PFSK-1 (cell line): ENCODE measurements at regions not wholly inside any gene's neighbourhood (a gene's known extent, or its start where the extent isn't known, plus 50 kb on each side); places are given as distances from the start of the nearest gene placed in this dataset.

Experiments
- FOXP2 ChIP-seq: optimal IDR thresholded peaks from 2 replicates; pipeline ENCODE3; 2011; ENCODE audit warnings: borderline replicate concordance, control low read depth, inconsistent platforms; ENCODE audit not compliant: insufficient read depth; ENCODE audit errors: extremely low read length, extremely low read depth
- POLR2AphosphoS5 ChIP-seq: IDR thresholded peaks from 2 replicates; pipeline ENCODE4 v1.6.1; 2012; ENCODE audit warnings: low read depth, mild to moderate bottlenecking, control low read depth, low read length, moderate library complexity
- SIN3A ChIP-seq: IDR thresholded peaks from 2 replicates; pipeline ENCODE4 v1.6.1; 2012; ENCODE audit warnings: mild to moderate bottlenecking, low read length, moderate library complexity, borderline replicate concordance; ENCODE audit not compliant: insufficient read depth
- TAF1 ChIP-seq: IDR thresholded peaks from 2 replicates; pipeline ENCODE4 v1.6.1; 2012; ENCODE audit warnings: low read length, control low read depth, borderline replicate concordance; ENCODE audit not compliant: insufficient read depth
- TF ChIP-seq, protein P1 (sequence below), 2 experiments: IDR thresholded peaks; 2 replicates each; pipeline versions ENCODE4 v1.6.1 to v1.8.0; 2011 to 2012; ENCODE audit warnings: low read depth in 2 of 2, low read length in 2 of 2, control low read depth in 1 of 2, inconsistent platforms in 1 of 2, mild to moderate bottlenecking in 1 of 2, moderate library complexity in 1 of 2; ENCODE audit not compliant: insufficient read depth in 1 of 2

DNA sequence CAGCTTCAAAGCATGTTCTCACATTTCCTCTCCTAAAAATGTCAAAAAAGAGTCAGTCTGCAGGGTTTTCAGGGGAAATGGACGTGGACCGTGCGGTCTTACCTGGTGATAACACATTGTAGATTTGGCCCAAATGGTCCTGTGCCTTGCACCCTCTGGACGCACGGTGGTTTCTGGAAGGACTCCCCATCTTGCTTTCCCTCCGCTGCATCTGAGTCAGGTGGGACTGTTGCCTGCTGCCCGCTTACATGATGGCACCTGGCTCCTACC lies 1290.1 kb downstream of the TBC1D22A start:
- TF ChIP-seq TAF1, result no peak
- TF ChIP-seq FOXP2, result no peak
- no peak for TF ChIP-seq SIN3A
- TF ChIP-seq POLR2AphosphoS5, result no peak
- TF ChIP-seq, protein P1, sequence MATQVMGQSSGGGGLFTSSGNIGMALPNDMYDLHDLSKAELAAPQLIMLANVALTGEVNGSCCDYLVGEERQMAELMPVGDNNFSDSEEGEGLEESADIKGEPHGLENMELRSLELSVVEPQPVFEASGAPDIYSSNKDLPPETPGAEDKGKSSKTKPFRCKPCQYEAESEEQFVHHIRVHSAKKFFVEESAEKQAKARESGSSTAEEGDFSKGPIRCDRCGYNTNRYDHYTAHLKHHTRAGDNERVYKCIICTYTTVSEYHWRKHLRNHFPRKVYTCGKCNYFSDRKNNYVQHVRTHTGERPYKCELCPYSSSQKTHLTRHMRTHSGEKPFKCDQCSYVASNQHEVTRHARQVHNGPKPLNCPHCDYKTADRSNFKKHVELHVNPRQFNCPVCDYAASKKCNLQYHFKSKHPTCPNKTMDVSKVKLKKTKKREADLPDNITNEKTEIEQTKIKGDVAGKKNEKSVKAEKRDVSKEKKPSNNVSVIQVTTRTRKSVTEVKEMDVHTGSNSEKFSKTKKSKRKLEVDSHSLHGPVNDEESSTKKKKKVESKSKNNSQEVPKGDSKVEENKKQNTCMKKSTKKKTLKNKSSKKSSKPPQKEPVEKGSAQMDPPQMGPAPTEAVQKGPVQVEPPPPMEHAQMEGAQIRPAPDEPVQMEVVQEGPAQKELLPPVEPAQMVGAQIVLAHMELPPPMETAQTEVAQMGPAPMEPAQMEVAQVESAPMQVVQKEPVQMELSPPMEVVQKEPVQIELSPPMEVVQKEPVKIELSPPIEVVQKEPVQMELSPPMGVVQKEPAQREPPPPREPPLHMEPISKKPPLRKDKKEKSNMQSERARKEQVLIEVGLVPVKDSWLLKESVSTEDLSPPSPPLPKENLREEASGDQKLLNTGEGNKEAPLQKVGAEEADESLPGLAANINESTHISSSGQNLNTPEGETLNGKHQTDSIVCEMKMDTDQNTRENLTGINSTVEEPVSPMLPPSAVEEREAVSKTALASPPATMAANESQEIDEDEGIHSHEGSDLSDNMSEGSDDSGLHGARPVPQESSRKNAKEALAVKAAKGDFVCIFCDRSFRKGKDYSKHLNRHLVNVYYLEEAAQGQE (IDR thresholded peaks at IDR 0.05; ENCODE audit: insufficient read depth in 1 of 2, low read depth in 2 of 2, low read length in 2 of 2), result no peak

DNA sequence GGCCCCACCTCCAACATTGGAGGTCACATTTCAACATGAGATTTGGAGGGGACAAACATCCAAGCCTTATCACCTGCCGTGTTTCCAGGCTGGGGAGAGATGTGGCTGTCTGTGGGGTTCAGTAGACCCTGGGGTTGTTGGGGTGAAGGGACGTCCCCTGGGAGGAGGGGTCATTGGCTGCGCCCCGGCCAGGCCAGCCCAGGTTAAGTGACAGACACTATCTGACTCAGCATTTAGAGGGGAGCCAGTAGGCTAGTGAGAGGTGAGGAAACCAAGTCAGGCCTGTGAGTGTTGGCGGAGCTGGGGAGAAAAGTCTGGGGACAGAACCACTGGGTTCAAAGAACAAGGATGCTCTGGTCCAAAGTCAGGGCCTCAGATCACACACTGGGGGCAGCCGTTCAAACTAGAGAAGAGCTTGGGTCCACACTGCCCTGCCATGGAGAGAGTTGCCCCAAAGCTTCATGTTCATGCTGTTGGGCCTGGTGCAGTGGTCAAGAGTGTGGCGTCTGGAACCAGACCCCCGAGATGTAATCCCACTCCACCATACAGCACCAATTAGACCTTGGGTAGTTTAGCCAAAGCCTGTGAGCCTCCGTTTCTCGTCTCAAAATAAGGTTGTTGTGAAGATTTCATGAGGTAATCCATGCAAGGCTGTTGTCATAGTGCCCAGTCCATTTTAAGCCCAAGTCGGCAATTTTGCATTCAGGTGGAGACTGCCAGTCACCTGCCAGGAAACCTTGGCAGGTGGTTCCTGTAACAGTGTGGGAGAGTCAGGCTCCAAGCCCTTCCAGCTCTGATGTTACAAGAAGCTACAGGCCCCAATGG lies 1289.6 kb downstream of the TBC1D22A start:
- no peak for TF ChIP-seq TAF1
- TF ChIP-seq, protein P1 (IDR thresholded peaks at IDR 0.05; ENCODE audit: insufficient read depth in 1 of 2, low read depth in 2 of 2, low read length in 2 of 2), result no peak
- no peak for TF ChIP-seq POLR2AphosphoS5

DNA sequence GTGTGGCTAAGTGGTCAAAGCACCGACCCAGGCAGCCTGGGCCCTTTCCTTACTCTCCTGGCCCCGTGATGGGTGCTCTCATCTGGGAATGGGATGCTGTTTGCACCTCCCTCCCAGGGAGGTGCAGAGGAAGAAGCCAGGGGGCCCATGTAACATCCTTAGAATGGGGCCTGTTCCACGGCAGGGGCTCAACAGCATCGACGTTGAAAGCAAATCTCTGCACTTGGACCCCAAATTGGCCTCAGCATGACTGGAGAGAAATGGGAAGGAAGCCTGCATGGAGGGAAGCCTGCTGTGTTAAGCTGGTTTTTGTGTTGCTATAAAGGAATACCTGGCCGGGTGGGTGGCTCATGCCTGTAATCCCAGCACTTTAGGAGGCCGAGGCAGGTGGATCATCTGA lies 1288.4 kb downstream of the TBC1D22A start:
- TF ChIP-seq POLR2AphosphoS5 (no peak), SIN3A (no peak), FOXP2 (no peak), TAF1 (no peak)
- TF ChIP-seq, protein P1 (IDR thresholded peaks at IDR 0.05; ENCODE audit: insufficient read depth in 1 of 2, low read depth in 2 of 2, low read length in 2 of 2), result no peak

DNA sequence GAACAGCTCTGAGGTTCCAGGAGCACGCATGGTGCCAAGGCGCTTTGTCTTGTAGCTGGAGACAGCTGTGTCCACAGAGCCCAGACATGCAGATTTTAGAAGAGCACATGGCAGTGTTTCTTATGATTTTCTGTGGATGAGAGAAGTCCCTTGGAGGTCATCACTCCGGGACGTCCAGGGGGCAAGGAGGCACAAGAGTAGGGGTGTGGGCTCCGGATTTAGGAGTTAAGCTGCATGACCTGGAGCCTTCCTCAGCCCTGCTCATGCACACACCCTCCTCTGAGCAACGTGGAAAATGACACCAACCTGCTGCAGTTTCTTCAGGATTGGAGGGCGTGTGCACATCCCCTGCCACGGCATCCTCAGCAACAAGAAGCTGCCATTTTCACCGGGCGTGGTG lies 1286.7 kb downstream of the TBC1D22A start:
- TF ChIP-seq SIN3A (no peak), POLR2AphosphoS5 (no peak), TAF1 (no peak), FOXP2 (no peak)
- TF ChIP-seq, protein P1 (IDR thresholded peaks at IDR 0.05; ENCODE audit: insufficient read depth in 1 of 2, low read depth in 2 of 2, low read length in 2 of 2), result no peak
